Sigmoid colon (tissue), 6 donors: ENCODE measurements at regions not wholly inside any gene's neighbourhood (a gene's known extent, or its start where the extent isn't known, plus 50 kb on each side); places are given as distances from the start of the nearest gene placed in this dataset.

Source experiments
- DNase-seq: peaks from one replicate; pipeline ENCODE4 v3.0.0-alpha.2; 2019
- H3K27ac ChIP-seq, 4 donors: fragments of 200-600 bp; sonication (generic); one replicate each; pipeline ENCODE4 v1.5.1; 2016 to 2019; ENCODE audit warnings: mild to moderate bottlenecking in 1 of 4
- H3K27me3 ChIP-seq, 3 donors: fragments of 200-600 bp; sonication (generic); one replicate each; pipeline ENCODE4 v1.5.1; 2019; ENCODE audit warnings: mild to moderate bottlenecking in 1 of 3
- H3K36me3 ChIP-seq, 4 donors: fragments of 200-600 bp; sonication (generic); one replicate each; pipeline ENCODE4 v1.5.1; 2016 to 2019
- H3K4me1 ChIP-seq, 4 donors: fragments of 200-600 bp; sonication (generic); one replicate each; pipeline ENCODE4 v1.5.1; 2017 to 2019
- H3K4me3 ChIP-seq, 4 donors: fragments of 200-600 bp; sonication (generic); one replicate each; pipeline ENCODE4 v1.5.1; 2017 to 2019; ENCODE audit warnings: mild to moderate bottlenecking in 2 of 4, moderate library complexity in 1 of 4
- H3K9me3 ChIP-seq, 4 donors: fragments of 200-600 bp in 3 of 4; sonication (generic) in 3 of 4; one replicate each; pipeline versions ENCODE4 v1.5.1 to v1.6.1; 2013 to 2019
- EP300 ChIP-seq, 4 donors: sonication (generic); formaldehyde crosslinking; IDR thresholded peaks; one replicate each; pipeline ENCODE4 v1.6.1; 2017; ENCODE audit warnings: antibody characterized with exemption in 4 of 4
- POLR2A ChIP-seq, 2 donors: fragments of 450-650 bp; IDR thresholded peaks; one replicate each; pipeline ENCODE4 v1.6.1; 2016; ENCODE audit warnings: antibody characterized with exemption in 2 of 2, mild to moderate bottlenecking in 2 of 2, moderate library complexity in 2 of 2
- POLR2AphosphoS5 ChIP-seq, 4 donors: sonication (generic); formaldehyde crosslinking; IDR thresholded peaks; one replicate each; pipeline ENCODE4 v1.6.1; 2017; ENCODE audit warnings: antibody characterized with exemption in 4 of 4
- WGBS, 2 donors: extraction: QIAGEN DNeasy Blood & Tissue Kit; methylation state at CpG; one replicate each; pipeline ENCODE4 v1.1.7; 2013; 5-methylcytosine and 5-hydroxymethylcytosine counted together
- intact Hi-C: fragments of 100-400 bp; cut with DNase I; formaldehyde crosslinking; loops from one replicate; pipeline ENCODE4 v1.15.1; 2023
- TF ChIP-seq, protein P1 (sequence below), 4 experiments: fragments of 450-650 bp in 3 of 4; fragments of 200-600 bp in 1 of 4; IDR thresholded peaks; one replicate each; pipeline ENCODE4 v1.5.1; 2016 to 2019; ENCODE audit warnings: antibody characterized with exemption in 4 of 4, mild to moderate bottlenecking in 3 of 4, moderate library complexity in 2 of 4
- donor health status: healthy with polysubstance abuse.
- donor health status: healthy.

DNA sequence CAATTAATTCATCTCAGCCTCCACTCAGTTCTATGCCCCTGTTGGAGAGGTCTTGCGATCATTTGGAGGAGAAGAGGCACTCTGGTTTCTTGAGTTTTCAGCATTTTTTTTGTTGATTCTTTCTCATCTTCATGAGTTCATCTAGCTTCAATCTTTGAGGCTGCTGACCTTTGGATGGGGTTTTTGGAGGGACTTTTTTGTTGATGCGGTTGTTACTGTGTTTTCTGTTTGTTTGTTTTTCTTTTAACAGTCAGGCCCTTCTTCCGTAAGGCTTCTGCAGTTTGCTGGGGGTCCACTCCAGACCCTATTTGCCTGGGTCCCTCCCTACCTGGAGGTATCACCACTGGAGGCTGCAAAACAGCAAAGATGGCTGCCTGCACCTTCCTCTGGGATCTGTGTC is 149.9 kb upstream of the RBBP8 start:
- H3K9me3 ChIP-seq = no peaks in the 10 kb centered on the region
- H3K36me3 ChIP-seq = no peaks in the 10 kb centered on the region
- intact Hi-C loops = no loop called here
- no peak for DNase-seq
- no peaks in the 10 kb centered on the region for H3K27me3 ChIP-seq
- H3K27ac ChIP-seq = no peak overlapping the region
- no peak overlapping the region for H3K4me3 ChIP-seq
- TF ChIP-seq EP300 (IDR thresholded peaks at IDR 0.05) = no peak
- no peaks in the 10 kb centered on the region for H3K4me1 ChIP-seq
- WGBS, 2 donors = 87 to 91% methylated on average over 3 of the region's 3 CpGs

DNA sequence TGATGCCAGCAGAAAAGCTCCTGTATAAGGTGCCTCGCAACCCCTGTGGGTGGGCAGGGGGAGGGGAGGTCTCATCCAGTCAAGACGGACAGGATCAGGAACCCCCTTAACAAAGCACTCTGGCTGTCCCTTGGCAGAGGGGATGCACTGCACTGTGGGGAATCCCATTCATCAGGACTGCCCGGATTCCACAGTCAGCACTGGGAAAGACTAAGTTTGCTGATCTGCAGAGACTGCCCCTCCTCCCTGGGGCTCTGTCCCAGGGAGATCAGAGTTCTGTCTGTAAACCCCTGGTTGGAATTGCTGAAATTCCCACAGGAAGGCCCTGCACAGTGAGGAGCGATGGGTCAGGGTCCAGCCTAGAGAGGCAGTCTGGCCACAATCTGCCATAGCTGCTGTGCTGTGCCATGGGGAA is 149.5 kb upstream of the RBBP8 start:
- H3K27me3 ChIP-seq = no peaks in the 10 kb centered on the region
- H3K9me3 ChIP-seq = no peaks in the 10 kb centered on the region
- TF ChIP-seq EP300 (IDR thresholded peaks at IDR 0.05) (no peak), POLR2AphosphoS5 (IDR thresholded peaks at IDR 0.05) (no peak), POLR2A (IDR thresholded peaks at IDR 0.05) (no peak)
- TF ChIP-seq, protein P1, sequence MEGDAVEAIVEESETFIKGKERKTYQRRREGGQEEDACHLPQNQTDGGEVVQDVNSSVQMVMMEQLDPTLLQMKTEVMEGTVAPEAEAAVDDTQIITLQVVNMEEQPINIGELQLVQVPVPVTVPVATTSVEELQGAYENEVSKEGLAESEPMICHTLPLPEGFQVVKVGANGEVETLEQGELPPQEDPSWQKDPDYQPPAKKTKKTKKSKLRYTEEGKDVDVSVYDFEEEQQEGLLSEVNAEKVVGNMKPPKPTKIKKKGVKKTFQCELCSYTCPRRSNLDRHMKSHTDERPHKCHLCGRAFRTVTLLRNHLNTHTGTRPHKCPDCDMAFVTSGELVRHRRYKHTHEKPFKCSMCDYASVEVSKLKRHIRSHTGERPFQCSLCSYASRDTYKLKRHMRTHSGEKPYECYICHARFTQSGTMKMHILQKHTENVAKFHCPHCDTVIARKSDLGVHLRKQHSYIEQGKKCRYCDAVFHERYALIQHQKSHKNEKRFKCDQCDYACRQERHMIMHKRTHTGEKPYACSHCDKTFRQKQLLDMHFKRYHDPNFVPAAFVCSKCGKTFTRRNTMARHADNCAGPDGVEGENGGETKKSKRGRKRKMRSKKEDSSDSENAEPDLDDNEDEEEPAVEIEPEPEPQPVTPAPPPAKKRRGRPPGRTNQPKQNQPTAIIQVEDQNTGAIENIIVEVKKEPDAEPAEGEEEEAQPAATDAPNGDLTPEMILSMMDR (IDR thresholded peaks at IDR 0.05) = no peak
- H3K27ac ChIP-seq = no peak overlapping the region
- no peak for DNase-seq
- 79 to 89% methylated on average over 4 of the region's 4 CpGs for WGBS, 2 donors
- no peak overlapping the region for H3K4me3 ChIP-seq
- intact Hi-C loops = no loop called here
- H3K4me1 ChIP-seq = no peaks in the 10 kb centered on the region
- H3K36me3 ChIP-seq = no peaks in the 10 kb centered on the region

DNA sequence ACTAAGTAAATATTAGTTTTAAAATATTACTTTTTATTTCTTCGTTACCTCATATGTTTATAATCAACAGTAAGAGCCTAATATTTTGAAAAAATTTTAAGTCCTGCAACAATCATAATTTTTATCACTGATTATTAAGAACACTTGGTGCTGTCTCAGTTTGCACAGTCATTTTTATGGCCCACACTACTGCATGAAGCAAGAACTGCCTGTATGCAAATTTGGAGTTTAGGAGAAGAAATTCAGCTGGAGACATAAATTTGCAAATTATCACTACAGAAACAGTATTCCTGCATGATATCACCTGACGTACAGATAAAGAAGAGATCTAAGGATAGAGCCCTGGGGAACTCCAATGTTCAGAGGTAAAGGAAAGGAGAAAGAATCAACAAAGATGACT is 144.1 kb upstream of the RBBP8 start:
- TF ChIP-seq, protein P1 (IDR thresholded peaks at IDR 0.05) = no peak
- TF ChIP-seq POLR2AphosphoS5 (IDR thresholded peaks at IDR 0.05) (no peak), EP300 (IDR thresholded peaks at IDR 0.05) (no peak), POLR2A (IDR thresholded peaks at IDR 0.05) (no peak)
- Histone ChIP-seq H3K27me3 (no peaks in the 10 kb centered on the region), H3K36me3 (no peaks in the 10 kb centered on the region), H3K4me1 (no peaks in the 10 kb centered on the region), H3K27ac (no peak overlapping the region), H3K9me3 (no peaks in the 10 kb centered on the region), H3K4me3 (no peak overlapping the region)
- DNase-seq = no peak
- intact Hi-C loops = no loop called here
- WGBS, 2 donors = 68 to 73% methylated on average over 2 of the region's 2 CpGs

DNA sequence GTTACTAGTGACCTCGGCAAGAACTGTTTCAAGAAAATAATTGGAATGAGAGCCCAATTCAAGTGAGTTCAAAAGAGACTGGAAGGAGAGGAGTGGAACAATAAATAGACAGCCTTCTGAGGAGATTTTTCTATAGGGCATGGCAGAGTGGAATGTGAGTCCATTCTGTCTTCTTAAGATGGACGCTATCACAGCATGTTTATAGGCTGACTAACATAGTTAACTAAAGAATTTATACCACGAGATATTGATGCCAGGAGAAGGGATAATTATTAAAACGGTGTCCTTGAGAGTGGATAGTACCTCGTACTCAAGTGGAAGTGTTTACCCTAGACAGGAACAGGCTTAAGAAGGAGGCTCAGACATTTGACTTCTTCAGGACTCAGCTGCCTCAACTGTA is 143.5 kb upstream of the RBBP8 start:
- H3K4me1 ChIP-seq = no peaks in the 10 kb centered on the region
- H3K27ac ChIP-seq = no peak overlapping the region
- H3K4me3 ChIP-seq = no peak overlapping the region
- H3K9me3 ChIP-seq = no peaks in the 10 kb centered on the region
- intact Hi-C loops = no loop called here
- H3K36me3 ChIP-seq = no peaks in the 10 kb centered on the region
- WGBS, 2 donors = 82 to 84% methylated on average over 5 of the region's 5 CpGs
- TF ChIP-seq EP300 (IDR thresholded peaks at IDR 0.05) (no peak), POLR2AphosphoS5 (IDR thresholded peaks at IDR 0.05) (no peak), POLR2A (IDR thresholded peaks at IDR 0.05) (no peak)
- TF ChIP-seq, protein P1 (IDR thresholded peaks at IDR 0.05) = no peak
- H3K27me3 ChIP-seq = no peaks in the 10 kb centered on the region
- no peak for DNase-seq

DNA sequence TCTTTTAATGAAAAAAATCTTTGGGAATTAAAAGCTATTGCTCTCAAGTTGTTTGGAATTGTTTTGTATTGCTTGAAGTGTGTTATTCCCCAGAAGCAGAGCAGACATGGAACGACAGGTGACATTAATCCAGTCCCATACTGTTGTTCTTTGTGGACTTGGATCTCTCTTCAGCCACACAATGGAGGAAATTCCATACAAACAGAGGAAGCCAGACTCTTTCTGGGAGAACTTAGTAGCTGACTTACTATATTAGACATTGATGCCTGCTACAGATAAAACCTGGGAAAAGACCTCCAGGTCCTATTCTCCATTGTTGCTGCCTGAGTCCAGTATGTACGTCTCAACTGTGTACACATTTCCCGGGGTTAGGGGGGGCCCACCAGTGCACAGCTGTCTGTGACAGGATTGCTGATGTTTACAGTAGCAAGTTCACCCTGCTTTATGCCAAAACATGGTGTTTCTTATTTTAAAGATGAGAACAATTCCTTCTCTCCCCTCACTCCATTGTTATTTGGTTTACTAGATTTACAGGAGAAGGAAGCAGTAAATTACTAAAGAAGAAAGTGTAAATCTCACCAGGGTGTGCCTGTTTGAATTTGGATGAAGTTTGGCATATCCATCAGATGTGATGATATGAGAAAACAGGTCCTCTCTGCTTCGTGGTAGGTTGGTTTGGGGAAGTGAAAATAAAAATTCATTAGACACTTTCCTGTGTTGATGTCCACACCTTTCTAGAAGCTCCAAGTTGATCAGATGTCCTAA is 142.4 kb upstream of the RBBP8 start:
- DNase-seq = no peak
- no peak overlapping the region for H3K4me3 ChIP-seq
- 31 to 36% methylated on average over 4 of the region's 4 CpGs for WGBS, 2 donors
- no peaks in the 10 kb centered on the region for H3K27me3 ChIP-seq
- no peaks in the 10 kb centered on the region for H3K4me1 ChIP-seq
- no peaks in the 10 kb centered on the region for H3K36me3 ChIP-seq
- H3K9me3 ChIP-seq = no peaks in the 10 kb centered on the region
- intact Hi-C loops = loop anchor here (10.0 kb wide), 2 partner anchors 584 to 624 kb away; no protein-coding TSS in a partner anchor
- TF ChIP-seq POLR2A (IDR thresholded peaks at IDR 0.05) = no peak
- TF ChIP-seq EP300 (IDR thresholded peaks at IDR 0.05) = no peak
- TF ChIP-seq, protein P1 (IDR thresholded peaks at IDR 0.05) = no peak
- TF ChIP-seq POLR2AphosphoS5 (IDR thresholded peaks at IDR 0.05) = no peak
- H3K27ac ChIP-seq = no peak overlapping the region
